Fibroblast of the aortic adventitia (primary cell): ENCODE measurements at regions not wholly inside any gene's neighbourhood (a gene's known extent, or its start where the extent isn't known, plus 50 kb on each side); places are given as distances from the start of the nearest gene placed in this dataset.

Experiments used
- DNase-seq: peaks from one replicate; pipeline ENCODE4 v3.0.0-alpha.2; 2010; ENCODE audit warnings: low read depth
- H3K4me3 ChIP-seq: 2 replicates; pipeline ENCODE4 v1.5.1; 2011; ENCODE audit warnings: low read depth, mild to moderate bottlenecking, control low read depth, low read length, moderate library complexity
- TF ChIP-seq, protein P1 (sequence below): IDR thresholded peaks from 2 replicates; pipeline ENCODE4 v1.5.1; 2011; ENCODE audit warnings: mild to moderate bottlenecking, low read length, control low read depth, inconsistent platforms; ENCODE audit not compliant: insufficient read depth

DNA sequence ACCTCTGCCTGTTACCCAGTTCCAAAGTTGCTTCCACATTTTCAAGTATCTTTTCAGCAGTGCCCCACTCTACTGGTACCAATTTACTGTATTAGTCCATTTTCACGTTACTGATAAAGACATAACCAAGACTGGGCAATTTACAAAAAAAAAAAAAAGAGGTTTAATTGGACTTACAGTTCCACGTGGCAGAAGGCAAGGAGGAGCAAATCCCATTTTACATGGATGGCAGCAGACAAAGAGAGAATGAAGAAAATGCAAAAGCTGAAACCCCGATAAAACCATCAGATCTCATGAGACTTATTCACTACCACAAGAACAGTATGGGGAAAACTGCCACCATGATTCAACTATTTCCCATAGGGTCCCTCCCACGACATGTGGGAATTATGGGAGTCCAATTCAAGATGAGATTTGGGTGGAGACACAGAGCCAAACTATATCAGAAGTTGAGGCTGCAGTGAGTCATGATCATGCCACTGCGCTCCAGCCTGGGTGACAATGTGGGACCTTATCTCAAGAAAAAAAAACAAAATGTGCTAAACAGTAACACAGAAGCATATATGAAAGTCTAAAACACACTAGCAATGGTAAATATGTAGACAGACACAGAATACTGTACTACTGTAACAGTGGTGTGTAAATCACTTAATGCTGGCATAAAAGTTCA is 190.3 kb upstream of the ZC3H12C start:
- TF ChIP-seq, protein P1, sequence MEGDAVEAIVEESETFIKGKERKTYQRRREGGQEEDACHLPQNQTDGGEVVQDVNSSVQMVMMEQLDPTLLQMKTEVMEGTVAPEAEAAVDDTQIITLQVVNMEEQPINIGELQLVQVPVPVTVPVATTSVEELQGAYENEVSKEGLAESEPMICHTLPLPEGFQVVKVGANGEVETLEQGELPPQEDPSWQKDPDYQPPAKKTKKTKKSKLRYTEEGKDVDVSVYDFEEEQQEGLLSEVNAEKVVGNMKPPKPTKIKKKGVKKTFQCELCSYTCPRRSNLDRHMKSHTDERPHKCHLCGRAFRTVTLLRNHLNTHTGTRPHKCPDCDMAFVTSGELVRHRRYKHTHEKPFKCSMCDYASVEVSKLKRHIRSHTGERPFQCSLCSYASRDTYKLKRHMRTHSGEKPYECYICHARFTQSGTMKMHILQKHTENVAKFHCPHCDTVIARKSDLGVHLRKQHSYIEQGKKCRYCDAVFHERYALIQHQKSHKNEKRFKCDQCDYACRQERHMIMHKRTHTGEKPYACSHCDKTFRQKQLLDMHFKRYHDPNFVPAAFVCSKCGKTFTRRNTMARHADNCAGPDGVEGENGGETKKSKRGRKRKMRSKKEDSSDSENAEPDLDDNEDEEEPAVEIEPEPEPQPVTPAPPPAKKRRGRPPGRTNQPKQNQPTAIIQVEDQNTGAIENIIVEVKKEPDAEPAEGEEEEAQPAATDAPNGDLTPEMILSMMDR = no peak
- no peak overlapping the region for H3K4me3 ChIP-seq
- DNase-seq = no peak

GRCh38 chr11:109911488-109911887 is 181.7 kb upstream of the ZC3H12C start:
- TF ChIP-seq, protein P1 = no peak
- H3K4me3 ChIP-seq = no peak overlapping the region
- no peak for DNase-seq

DNA sequence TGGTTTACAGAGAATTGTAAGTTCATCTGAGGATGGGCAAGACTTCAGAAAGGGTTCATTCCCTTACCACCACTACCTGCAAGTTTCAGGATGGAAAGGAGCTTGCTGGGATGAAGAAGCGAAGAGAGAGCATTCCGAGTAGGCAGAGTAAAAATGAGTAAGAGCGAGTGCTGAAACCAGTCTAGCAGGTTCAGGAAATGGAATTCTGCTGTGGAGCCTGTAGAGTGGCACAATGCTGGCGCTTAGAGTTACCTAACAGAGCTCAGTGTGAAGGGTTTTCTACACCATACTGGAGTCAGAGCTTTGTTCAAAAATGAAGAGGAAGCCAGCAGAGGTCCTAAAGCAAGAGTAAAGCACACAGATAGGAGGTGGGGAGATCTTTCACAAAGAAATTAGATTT is 179.2 kb upstream of the ZC3H12C start:
- TF ChIP-seq, protein P1 = no peak

GRCh38 chr11:109914809-109915653 is 178.2 kb upstream of the ZC3H12C start:
- DNase-seq = peak; percentile 49
- H3K4me3 ChIP-seq = no peak overlapping the region
- TF ChIP-seq, protein P1 = no peak

More for the DNA sequence above, 179.2 kb upstream of the ZC3H12C start:
- no peak overlapping the region for H3K4me3 ChIP-seq
- DNase-seq = no peak

DNA sequence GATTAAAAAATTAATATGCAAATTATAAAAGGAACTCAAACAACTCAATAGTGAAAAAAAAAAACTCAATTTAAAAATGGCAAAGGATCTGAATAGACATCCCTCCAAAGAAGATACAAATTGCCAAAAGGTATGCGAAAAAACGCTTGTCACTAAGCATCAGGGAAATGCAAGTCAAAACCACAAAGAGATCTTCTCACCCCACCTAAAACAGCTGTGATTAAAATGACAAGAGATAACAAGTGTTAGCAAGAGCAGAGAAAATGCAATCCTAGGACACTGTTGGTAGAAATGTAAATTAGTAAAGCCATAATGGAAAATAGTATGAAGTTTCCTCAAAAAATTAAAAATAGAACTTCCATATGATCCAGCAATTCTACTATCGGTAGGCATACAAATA is 166.3 kb upstream of the ZC3H12C start:
- no peak for DNase-seq
- TF ChIP-seq, protein P1 = no peak
- H3K4me3 ChIP-seq = no peak overlapping the region

DNA sequence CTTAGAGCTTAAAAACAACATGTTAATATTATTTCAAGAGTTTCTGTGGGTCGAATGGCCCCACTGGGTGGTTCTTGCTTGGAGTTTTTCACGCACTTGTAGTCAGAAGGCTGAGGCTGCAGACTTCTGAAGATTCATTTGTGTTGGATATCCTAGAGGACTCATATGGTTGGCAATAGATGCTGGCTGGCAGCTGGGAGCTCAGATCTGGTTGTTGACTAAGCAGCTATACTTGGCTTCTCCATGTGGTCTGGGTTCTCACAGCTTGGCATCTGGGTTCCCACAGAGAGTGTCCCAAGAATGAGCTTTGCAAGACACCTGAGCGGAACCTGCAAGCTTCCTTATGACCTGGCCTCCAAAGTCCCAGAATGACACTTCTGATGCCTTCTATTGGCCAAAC is 163.9 kb upstream of the ZC3H12C start:
- DNase-seq = no peak
- TF ChIP-seq, protein P1 = no peak
- no peak overlapping the region for H3K4me3 ChIP-seq
